GM12878 (cell line): ENCODE measurements at regions not wholly inside any gene's neighbourhood (a gene's known extent, or its start where the extent isn't known, plus 50 kb on each side); places are given as distances from the start of the nearest gene placed in this dataset.

Experiments used
- ATAC-seq: fragments of 200-7000 bp; cut with Tn5 transposase; 3 replicates; pipeline ENCODE4 v1.9.1; 2020; ENCODE audit warnings: mild to moderate bottlenecking, moderate library complexity
- BruUV-seq: library from RNA; stranded (reverse); fragments of 400-500 nt; replicated peaks from 2 replicates; lab custom pipeline; 2021; lab: Mats Ljungman, UMichigan
- CTCF ChIA-PET: fragments of 300-600 bp; sonication (Branson Sonifier 250); formaldehyde crosslinking; extraction: SDS; loops from one replicate; lab custom pipeline; 2021; ENCODE audit warnings: inconsistent platforms; lab: Yijun Ruan, JAX
- POLR2A ChIA-PET: fragments of 350-600 bp; formaldehyde crosslinking; extraction: SDS; loops from one replicate; lab custom pipeline; 2021; ENCODE audit warnings: inconsistent platforms; lab: Charles Lee
- RAD21 ChIA-PET: fragments of 300-600 bp; sonication (Branson Sonifier 250); formaldehyde crosslinking; loops from one replicate; lab custom pipeline; 2023; ENCODE audit warnings: antibody characterized with exemption; ENCODE audit not compliant: unreplicated experiment; lab: Charles Lee
- SMC1A ChIA-PET: fragments of 300-600 bp; sonication (Branson Sonifier 250); formaldehyde crosslinking; loops from one replicate; lab custom pipeline; 2023; ENCODE audit not compliant: unreplicated experiment, uncharacterized antibody; lab: Charles Lee
- DNase-seq: peaks from one replicate; pipeline ENCODE4 v3.0.0-alpha.2; 2011; ENCODE audit warnings: low read depth, low spot score
- FAIRE-seq: peaks from 3 replicates; lab custom pipeline; 2011; peaks lifted over from hg19 to GRCh38; lab: Jason Lieb, UNC
- H2AFZ ChIP-seq: 2 replicates; pipeline ENCODE4 v1.6.0; 2011; ENCODE audit warnings: low read depth, low read length, control low read depth; ENCODE audit not compliant: control insufficient read depth
- H3K27ac ChIP-seq: 2 replicates; pipeline ENCODE4 v1.5.1; 2011; ENCODE audit warnings: control low read depth; ENCODE audit not compliant: control insufficient read depth, insufficient read depth
- H3K27me3 ChIP-seq, 2 experiments: replicated peaks in 1 of 2; 2 replicates each; pipeline versions ENCODE4 v1.6.0 to v1.6.1; 2011; ENCODE audit warnings: low read length in 1 of 2; ENCODE audit not compliant: control insufficient read depth in 2 of 2, insufficient read depth in 2 of 2
- H3K36me3 ChIP-seq, 2 experiments: 2 replicates each; pipeline ENCODE4 v1.5.1; 2011; ENCODE audit warnings: low read length in 1 of 2; ENCODE audit not compliant: control insufficient read depth in 2 of 2, insufficient read depth in 2 of 2
- H3K4me1 ChIP-seq: 2 replicates; pipeline ENCODE4 v1.6.1; 2011; ENCODE audit warnings: mild to moderate bottlenecking, low read length, moderate library complexity, mixed read lengths; ENCODE audit not compliant: control insufficient read depth, insufficient read depth
- H3K4me2 ChIP-seq: 2 replicates; pipeline ENCODE4 v1.6.0; 2011; ENCODE audit warnings: control low read depth; ENCODE audit not compliant: control insufficient read depth, insufficient read depth
- H3K4me3 ChIP-seq: fragments of 200-600 bp; sonication (generic); 2 replicates; pipeline ENCODE4 v1.5.1; 2016
- H3K79me2 ChIP-seq: 2 replicates; pipeline ENCODE4 v1.6.0; 2011; ENCODE audit warnings: low read length; ENCODE audit not compliant: control insufficient read depth, insufficient read depth
- H3K9ac ChIP-seq: 2 replicates; pipeline ENCODE4 v1.8.0; 2011; ENCODE audit warnings: low read length, control low read depth, mixed read lengths; ENCODE audit not compliant: control insufficient read depth, insufficient read depth
- H3K9me3 ChIP-seq: replicated peaks from 3 replicates; pipeline ENCODE4 v1.5.1; 2011; ENCODE audit warnings: mild to moderate bottlenecking, low read length; ENCODE audit not compliant: control insufficient read depth, insufficient read depth
- H4K20me1 ChIP-seq: 2 replicates; pipeline ENCODE4 v1.6.0; 2011; ENCODE audit not compliant: control insufficient read depth, insufficient read depth
- CREB1 ChIP-seq: IDR thresholded peaks from 2 replicates; pipeline ENCODE4 v1.6.1; 2012; ENCODE audit warnings: low read depth, mild to moderate bottlenecking, inconsistent platforms
- FOXK2 ChIP-seq: fragments of 450-650 bp; IDR thresholded peaks from 2 replicates; pipeline ENCODE4 v1.6.1; 2017; ENCODE audit warnings: mild to moderate bottlenecking, moderate library complexity
- IKZF2 ChIP-seq, 2 experiments: fragments of 450-650 bp; IDR thresholded peaks; 2 replicates each; pipeline ENCODE4 v1.6.1; 2017; ENCODE audit warnings: mild to moderate bottlenecking in 2 of 2, moderate library complexity in 2 of 2
- PAX5 ChIP-seq: IDR thresholded peaks from 2 replicates; pipeline ENCODE4 v1.6.1; 2011; ENCODE audit warnings: low read depth, low read length, borderline replicate concordance
- PKNOX1 ChIP-seq: fragments of 450-650 bp; IDR thresholded peaks from 2 replicates; pipeline ENCODE4 v1.6.1; 2016; ENCODE audit warnings: mild to moderate bottlenecking
- POLR2AphosphoS5 ChIP-seq: IDR thresholded peaks from 2 replicates; pipeline ENCODE4 v1.6.1; 2011; ENCODE audit warnings: mild to moderate bottlenecking, low read length, inconsistent platforms
- RAD51 ChIP-seq: fragments of 450-650 bp; IDR thresholded peaks from 2 replicates; pipeline ENCODE4 v1.6.1; 2016; ENCODE audit warnings: moderate library complexity, mild to moderate bottlenecking, inconsistent platforms
- REST ChIP-seq: IDR thresholded peaks from 2 replicates; pipeline ENCODE4 v1.6.1; 2012; ENCODE audit warnings: mild to moderate bottlenecking, low read depth, low read length
- TARDBP ChIP-seq: IDR thresholded peaks from 2 replicates; pipeline ENCODE4 v1.6.1; 2016; ENCODE audit warnings: borderline replicate concordance
- ZBTB4 ChIP-seq: fragments of 450-650 bp; formaldehyde crosslinking; IDR thresholded peaks from 2 replicates; pipeline ENCODE4 v1.4.0; 2022; ENCODE audit warnings: mild to moderate bottlenecking, moderate library complexity
- ZNF274 ChIP-seq: IDR thresholded peaks from one replicate; pipeline ENCODE4 v1.8.0; 2011; ENCODE audit not compliant: insufficient read length, insufficient read depth
- ZSCAN29 ChIP-seq: fragments of 450-650 bp; IDR thresholded peaks from 2 replicates; pipeline ENCODE4 v1.6.1; 2017; ENCODE audit warnings: mild to moderate bottlenecking, moderate library complexity
- WGBS: methylation state at CpG from one replicate; pipeline ENCODE4 v1.1.6; 2016; ENCODE audit warnings: low lambda C conversion rate; ENCODE audit not compliant: insufficient replicate concordance, insufficient coverage; ENCODE audit errors: missing lambda C conversion rate; 5-methylcytosine and 5-hydroxymethylcytosine counted together
- in situ Hi-C: fragments of 300-500 bp; cut with MboI; formaldehyde crosslinking; loops from 9 replicates; pipeline ENCODE4 v1.14.3; 2018; ENCODE audit warnings: mixed read lengths
- intact Hi-C: fragments of 100-400 bp; cut with micrococcal nuclease; formaldehyde crosslinking; loops from one replicate; pipeline ENCODE4 v1.14.2; 2022; ENCODE audit not compliant: unreplicated experiment

DNA sequence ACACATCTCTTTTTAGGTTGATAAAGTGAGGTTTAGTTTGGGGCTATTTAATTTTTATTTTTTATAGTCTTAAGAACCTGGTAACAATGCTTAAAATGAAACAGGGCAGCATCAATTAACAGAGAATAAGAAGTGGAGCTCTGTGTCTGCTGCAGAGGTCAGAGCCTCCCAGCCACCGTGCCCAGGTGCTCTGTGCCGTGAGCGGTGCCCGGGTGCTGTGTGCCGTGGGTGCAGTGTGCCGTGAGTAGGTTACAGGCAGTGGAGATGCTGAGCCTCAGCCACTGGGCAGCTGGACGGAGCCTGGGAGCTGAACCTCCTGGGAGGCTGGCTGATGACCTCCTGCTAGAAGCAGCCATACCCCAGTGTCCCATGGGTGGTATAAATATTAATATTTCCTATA is 250.0 kb downstream of the KLF6 start:
- Histone ChIP-seq H3K27me3 (no peaks in the 10 kb centered on the region; a peak in 2 of 4 replicates), H3K4me2 (no peak overlapping the region), H3K9me3 (no peaks in the 10 kb centered on the region), H3K9ac (no peak overlapping the region), H4K20me1 (no peaks in the 10 kb centered on the region), H3K36me3 (no peaks in the 10 kb centered on the region), H3K4me1 (no peaks in the 10 kb centered on the region; the same call in 1 of the 2 replicates), H3K79me2 (no peaks in the 10 kb centered on the region), H2AFZ (no peak overlapping the region), H3K27ac (no peak overlapping the region), H3K4me3 (no peak overlapping the region)
- ChIA-PET CTCF (no interaction called here), SMC1A (no interaction called here), POLR2A (no interaction called here), RAD21 (no interaction called here)
- in situ Hi-C loops: no loop called here
- 63% methylated on average over 7 of the region's 7 CpGs for WGBS
- no peak for DNase-seq
- ATAC-seq: no peak
- no peak for TF ChIP-seq CREB1
- no peak for FAIRE-seq
- no TSS peak for BruUV-seq
- intact Hi-C loops: no loop called here

- no peak overlapping the region for H2AFZ ChIP-seq
- ChIA-PET CTCF (no interaction called here), SMC1A (interaction anchor here (0.6 kb wide), 1 partner anchor 49 kb away, joined by 3 read pairs; no protein-coding TSS in a partner anchor), RAD21 (no interaction called here), POLR2A (no interaction called here)
- no peak overlapping the region for H3K27ac ChIP-seq
- no peaks in the 10 kb centered on the region; a peak in 2 of 4 replicates for H3K27me3 ChIP-seq
- H3K9me3 ChIP-seq: no peaks in the 10 kb centered on the region
- intact Hi-C loops (no loop called here), in situ Hi-C loops (no loop called here)
- H3K9ac ChIP-seq: no peak overlapping the region
- no peak overlapping the region for H3K4me2 ChIP-seq
- no peaks in the 10 kb centered on the region for H4K20me1 ChIP-seq
- DNase-seq (no peak), FAIRE-seq (no peak), ATAC-seq (no peak)
- BruUV-seq: no TSS peak
- no peaks in the 10 kb centered on the region for H3K79me2 ChIP-seq
- 51% methylated on average over 10 of the region's 10 CpGs for WGBS
- no peak overlapping the region for H3K4me3 ChIP-seq
- H3K4me1 ChIP-seq: no peaks in the 10 kb centered on the region; the same call in 1 of the 2 replicates
- H3K36me3 ChIP-seq: no peaks in the 10 kb centered on the region
- TF ChIP-seq IKZF2 (IDR thresholded peaks at IDR 0.05) (no peak), REST (no peak), FOXK2 (no peak), PAX5 (no peak), POLR2AphosphoS5 (no peak), TARDBP (no peak), ZNF274 (no peak), PKNOX1 (no peak), RAD51 (no peak), ZSCAN29 (no peak), ZBTB4 (CRISPR knock-in tag) (no peak)
Measured at GRCh38 chr10:3534433-3534832, 250.6 kb downstream of the KLF6 start.
